Panc1 (cell line): ENCODE measurements at regions not wholly inside any gene's neighbourhood (a gene's known extent, or its start where the extent isn't known, plus 50 kb on each side); places are given as distances from the start of the nearest gene placed in this dataset.

Experiments
- ATAC-seq: fragments of 200-7000 bp; cut with Tn5 transposase; 2 replicates; pipeline ENCODE4 v1.9.1; 2020; ENCODE audit warnings: mild to moderate bottlenecking, moderate library complexity
- BruUV-seq: library from RNA; stranded (reverse); fragments of 400-500 nt; replicated peaks from 2 replicates; lab custom pipeline; 2021; lab: Mats Ljungman, UMichigan
- CTCF ChIA-PET: fragments of 300-600 bp; sonication (Branson Sonifier 250); formaldehyde crosslinking; loops from one replicate; lab custom pipeline; 2022; ENCODE audit warnings: antibody characterized with exemption; lab: Charles Lee
- POLR2A ChIA-PET: fragments of 300-600 bp; sonication (Branson Sonifier 250); formaldehyde crosslinking; loops from one replicate; lab custom pipeline; 2022; ENCODE audit warnings: antibody characterized with exemption; lab: Charles Lee
- DNase-seq: peaks from one replicate; pipeline ENCODE4 v3.0.0-alpha.2; 2010; ENCODE audit warnings: low read depth, low spot score
- H3K27ac ChIP-seq: 2 replicates; pipeline ENCODE4 v1.5.1; 2011; ENCODE audit warnings: mild to moderate bottlenecking, low read length, inconsistent platforms
- H3K27me3 ChIP-seq: fragments of 200-500 bp; sonication (Bioruptor generic); 2 replicates; pipeline ENCODE4 v1.6.0; 2014; ENCODE audit warnings: low read length, inconsistent platforms; ENCODE audit not compliant: control insufficient read depth, insufficient read depth
- H3K36me3 ChIP-seq: fragments of 200-500 bp; sonication (Bioruptor generic); 2 replicates; pipeline ENCODE4 v1.5.1; 2014; ENCODE audit warnings: inconsistent platforms, mild to moderate bottlenecking, low read length, moderate library complexity; ENCODE audit not compliant: control insufficient read depth, insufficient read depth
- H3K4me1 ChIP-seq: 2 replicates; pipeline ENCODE4 v1.5.1; 2011; ENCODE audit warnings: inconsistent platforms, mild to moderate bottlenecking, low read length, moderate library complexity; ENCODE audit not compliant: control insufficient read depth, insufficient read depth
- H3K4me3 ChIP-seq, 2 experiments: 2 replicates each; pipeline ENCODE4 v1.5.1; 2011 to 2012; ENCODE audit warnings: low read depth in 2 of 2, low read length in 2 of 2, mild to moderate bottlenecking in 2 of 2, inconsistent platforms in 1 of 2, moderate library complexity in 1 of 2
- H3K9me3 ChIP-seq: fragments of 200-500 bp; sonication (Bioruptor generic); 2 replicates; pipeline ENCODE4 v1.5.1; 2014; ENCODE audit warnings: low read depth, mild to moderate bottlenecking, inconsistent platforms, low read length, moderate library complexity; ENCODE audit not compliant: control insufficient read depth, insufficient read depth
- POLR2AphosphoS5 ChIP-seq: IDR thresholded peaks from 2 replicates; pipeline ENCODE4 v1.6.1; 2012; ENCODE audit warnings: mild to moderate bottlenecking, low read depth, low read length, moderate library complexity
- SIN3A ChIP-seq: IDR thresholded peaks from 2 replicates; pipeline ENCODE4 v1.6.1; 2012; ENCODE audit warnings: low read depth, mild to moderate bottlenecking, low read length, moderate library complexity, borderline replicate concordance; ENCODE audit not compliant: insufficient read depth
- TCF7L2 ChIP-seq: IDR thresholded peaks from 2 replicates; pipeline ENCODE4 v1.6.1; 2011; ENCODE audit warnings: mild to moderate bottlenecking, low read depth, low read length, inconsistent platforms
- in situ Hi-C: cut with HindIII; loops from 2 replicates; pipeline ENCODE4 v1.10.0; 2016; ENCODE audit warnings: low sequenced_read_pairs, low pct_unique_long_range_greater_than_20kb
- intact Hi-C: fragments of 100-400 bp; cut with micrococcal nuclease; formaldehyde crosslinking; loops from one replicate; pipeline ENCODE4 v1.10.0; 2022; ENCODE audit not compliant: unreplicated experiment
- TF ChIP-seq, protein P1 (sequence below): fragments of 450-650 bp; IDR thresholded peaks from 2 replicates; pipeline ENCODE4 v1.5.1; 2017; ENCODE audit warnings: mild to moderate bottlenecking
- TF ChIP-seq, protein P2 (sequence below), 2 experiments: IDR thresholded peaks; 2 replicates each; pipeline ENCODE4 v1.6.1; 2011 to 2012; ENCODE audit warnings: low read depth in 2 of 2, control low read depth in 1 of 2, low read length in 1 of 2, mild to moderate bottlenecking in 1 of 2, moderate library complexity in 1 of 2; ENCODE audit not compliant: insufficient read depth in 1 of 2

DNA sequence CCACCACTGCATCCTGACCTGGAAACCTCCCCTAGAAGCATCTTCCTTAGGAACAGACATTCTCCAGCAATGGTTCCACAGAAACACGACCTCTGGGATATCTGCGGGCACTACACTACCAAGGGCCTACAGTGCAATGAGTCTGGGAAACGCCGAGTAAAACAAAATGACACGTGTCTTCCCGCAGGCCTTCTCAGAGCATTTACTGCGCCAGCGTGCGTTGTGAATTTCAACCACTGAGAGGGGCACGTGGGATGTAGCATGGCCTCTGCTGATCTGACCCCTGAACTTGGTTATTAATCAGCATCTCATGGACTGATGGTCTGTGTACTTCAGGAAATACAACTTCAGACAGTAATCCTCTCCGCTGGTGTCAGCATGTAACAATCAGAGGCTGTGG is 173.0 kb downstream of the C16orf95 start:
- no peak overlapping the region for H3K27ac ChIP-seq
- ChIA-PET POLR2A (no interaction called here), CTCF (no interaction called here)
- no peak overlapping the region for H3K4me3 ChIP-seq
- no TSS peak for BruUV-seq
- in situ Hi-C loops: no loop called here
- TF ChIP-seq, protein P1, sequence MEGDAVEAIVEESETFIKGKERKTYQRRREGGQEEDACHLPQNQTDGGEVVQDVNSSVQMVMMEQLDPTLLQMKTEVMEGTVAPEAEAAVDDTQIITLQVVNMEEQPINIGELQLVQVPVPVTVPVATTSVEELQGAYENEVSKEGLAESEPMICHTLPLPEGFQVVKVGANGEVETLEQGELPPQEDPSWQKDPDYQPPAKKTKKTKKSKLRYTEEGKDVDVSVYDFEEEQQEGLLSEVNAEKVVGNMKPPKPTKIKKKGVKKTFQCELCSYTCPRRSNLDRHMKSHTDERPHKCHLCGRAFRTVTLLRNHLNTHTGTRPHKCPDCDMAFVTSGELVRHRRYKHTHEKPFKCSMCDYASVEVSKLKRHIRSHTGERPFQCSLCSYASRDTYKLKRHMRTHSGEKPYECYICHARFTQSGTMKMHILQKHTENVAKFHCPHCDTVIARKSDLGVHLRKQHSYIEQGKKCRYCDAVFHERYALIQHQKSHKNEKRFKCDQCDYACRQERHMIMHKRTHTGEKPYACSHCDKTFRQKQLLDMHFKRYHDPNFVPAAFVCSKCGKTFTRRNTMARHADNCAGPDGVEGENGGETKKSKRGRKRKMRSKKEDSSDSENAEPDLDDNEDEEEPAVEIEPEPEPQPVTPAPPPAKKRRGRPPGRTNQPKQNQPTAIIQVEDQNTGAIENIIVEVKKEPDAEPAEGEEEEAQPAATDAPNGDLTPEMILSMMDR: no peak
- no peak for TF ChIP-seq POLR2AphosphoS5
- TF ChIP-seq TCF7L2: no peak
- TF ChIP-seq, protein P2, sequence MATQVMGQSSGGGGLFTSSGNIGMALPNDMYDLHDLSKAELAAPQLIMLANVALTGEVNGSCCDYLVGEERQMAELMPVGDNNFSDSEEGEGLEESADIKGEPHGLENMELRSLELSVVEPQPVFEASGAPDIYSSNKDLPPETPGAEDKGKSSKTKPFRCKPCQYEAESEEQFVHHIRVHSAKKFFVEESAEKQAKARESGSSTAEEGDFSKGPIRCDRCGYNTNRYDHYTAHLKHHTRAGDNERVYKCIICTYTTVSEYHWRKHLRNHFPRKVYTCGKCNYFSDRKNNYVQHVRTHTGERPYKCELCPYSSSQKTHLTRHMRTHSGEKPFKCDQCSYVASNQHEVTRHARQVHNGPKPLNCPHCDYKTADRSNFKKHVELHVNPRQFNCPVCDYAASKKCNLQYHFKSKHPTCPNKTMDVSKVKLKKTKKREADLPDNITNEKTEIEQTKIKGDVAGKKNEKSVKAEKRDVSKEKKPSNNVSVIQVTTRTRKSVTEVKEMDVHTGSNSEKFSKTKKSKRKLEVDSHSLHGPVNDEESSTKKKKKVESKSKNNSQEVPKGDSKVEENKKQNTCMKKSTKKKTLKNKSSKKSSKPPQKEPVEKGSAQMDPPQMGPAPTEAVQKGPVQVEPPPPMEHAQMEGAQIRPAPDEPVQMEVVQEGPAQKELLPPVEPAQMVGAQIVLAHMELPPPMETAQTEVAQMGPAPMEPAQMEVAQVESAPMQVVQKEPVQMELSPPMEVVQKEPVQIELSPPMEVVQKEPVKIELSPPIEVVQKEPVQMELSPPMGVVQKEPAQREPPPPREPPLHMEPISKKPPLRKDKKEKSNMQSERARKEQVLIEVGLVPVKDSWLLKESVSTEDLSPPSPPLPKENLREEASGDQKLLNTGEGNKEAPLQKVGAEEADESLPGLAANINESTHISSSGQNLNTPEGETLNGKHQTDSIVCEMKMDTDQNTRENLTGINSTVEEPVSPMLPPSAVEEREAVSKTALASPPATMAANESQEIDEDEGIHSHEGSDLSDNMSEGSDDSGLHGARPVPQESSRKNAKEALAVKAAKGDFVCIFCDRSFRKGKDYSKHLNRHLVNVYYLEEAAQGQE (IDR thresholded peaks at IDR 0.05; ENCODE audit: insufficient read depth in 1 of 2, low read depth in 2 of 2, low read length in 1 of 2): no peak
- TF ChIP-seq SIN3A: no peak
- DNase-seq (no peak), ATAC-seq (no peak)
- no peaks in the 10 kb centered on the region for H3K36me3 ChIP-seq
- intact Hi-C loops: no loop called here
- H3K4me1 ChIP-seq: no peaks in the 10 kb centered on the region
- no peaks in the 10 kb centered on the region for H3K9me3 ChIP-seq
- no peaks in the 10 kb centered on the region for H3K27me3 ChIP-seq

DNA sequence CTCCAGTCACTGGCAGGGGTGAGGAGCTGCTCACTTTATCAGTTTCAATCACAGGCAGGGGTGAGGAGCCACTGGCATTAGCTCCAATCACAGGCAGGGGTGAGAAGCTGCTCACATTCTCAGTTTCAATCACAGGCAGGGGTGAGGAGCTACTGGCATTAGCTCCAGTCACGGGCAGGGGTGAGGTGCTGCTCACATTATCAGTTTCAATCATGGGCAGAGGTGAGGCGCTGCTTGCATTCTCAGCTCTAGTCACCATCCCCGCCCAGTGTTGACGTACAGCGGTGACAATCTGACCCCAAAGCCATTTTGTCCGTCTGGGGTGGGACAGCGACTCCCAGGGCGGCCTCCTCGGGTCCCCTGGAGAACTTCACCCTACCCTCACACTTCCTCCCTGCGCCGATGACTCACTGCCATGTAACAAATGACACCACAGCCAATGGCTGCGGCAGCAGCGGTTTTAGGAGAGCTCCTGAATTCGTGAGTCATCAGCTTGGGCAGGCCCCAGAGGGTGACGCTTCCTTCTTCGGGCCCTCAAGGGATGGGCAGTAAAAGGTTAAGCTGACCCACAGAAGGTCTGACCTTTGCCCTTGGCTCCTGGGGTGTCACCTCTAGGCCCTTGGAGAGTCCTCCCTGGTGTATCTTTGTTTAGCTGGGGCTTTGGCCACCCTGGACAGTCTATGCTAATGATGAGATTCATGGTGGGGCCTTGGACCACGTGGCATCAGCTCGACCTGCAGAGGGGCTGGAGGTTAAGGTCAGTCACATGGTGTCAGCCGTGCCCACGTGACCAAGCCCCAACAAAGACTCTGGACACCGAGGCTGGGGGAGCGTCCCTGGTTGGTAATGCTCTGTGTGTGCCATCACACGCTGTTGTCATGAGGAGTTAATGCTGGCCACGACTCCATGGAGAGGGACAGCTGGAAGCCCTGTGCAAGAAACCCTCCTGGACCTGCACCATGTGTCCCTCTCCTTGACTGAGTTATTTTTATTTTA is 171.7 kb downstream of the C16orf95 start:
- no peaks in the 10 kb centered on the region for H3K27me3 ChIP-seq
- no peaks in the 10 kb centered on the region for H3K9me3 ChIP-seq
- H3K36me3 ChIP-seq: no peaks in the 10 kb centered on the region
- H3K4me1 ChIP-seq: no peaks in the 10 kb centered on the region
- CTCF ChIA-PET: no interaction called here
- POLR2A ChIA-PET: no interaction called here
- intact Hi-C loops: no loop called here
- BruUV-seq: no TSS peak
- DNase-seq (no peak), ATAC-seq (no peak)
- TF ChIP-seq TCF7L2: no peak
- TF ChIP-seq, protein P2 (IDR thresholded peaks at IDR 0.05; ENCODE audit: insufficient read depth in 1 of 2, low read depth in 2 of 2, low read length in 1 of 2): no peak
- no peak for TF ChIP-seq SIN3A
- TF ChIP-seq, protein P1: no peak
- no peak for TF ChIP-seq POLR2AphosphoS5
- H3K4me3 ChIP-seq: no peak overlapping the region
- in situ Hi-C loops: no loop called here
- no peak overlapping the region for H3K27ac ChIP-seq
